Sigmoid colon (tissue), 4 donors: ENCODE measurements at regions not wholly inside any gene's neighbourhood (a gene's known extent, or its start where the extent isn't known, plus 50 kb on each side); places are given as distances from the start of the nearest gene placed in this dataset.

Experiments
- CTCF ChIP-seq, 4 experiments: fragments of 450-650 bp in 3 of 4; fragments of 200-600 bp in 1 of 4; IDR thresholded peaks; one replicate each; pipeline ENCODE4 v1.5.1; 2016 to 2019; ENCODE audit warnings: antibody characterized with exemption in 4 of 4, mild to moderate bottlenecking in 3 of 4, moderate library complexity in 2 of 4
- EP300 ChIP-seq, 4 donors: sonication (generic); formaldehyde crosslinking; IDR thresholded peaks; one replicate each; pipeline ENCODE4 v1.6.1; 2017; ENCODE audit warnings: antibody characterized with exemption in 4 of 4
- POLR2A ChIP-seq, 2 donors: fragments of 450-650 bp; IDR thresholded peaks; one replicate each; pipeline ENCODE4 v1.6.1; 2016; ENCODE audit warnings: antibody characterized with exemption in 2 of 2, mild to moderate bottlenecking in 2 of 2, moderate library complexity in 2 of 2

GRCh38 chr13:33721724-33722123 lies 96.2 kb upstream of the RFC3 start:
- TF ChIP-seq CTCF (IDR thresholded peaks at IDR 0.05): no peak
- TF ChIP-seq EP300 (IDR thresholded peaks at IDR 0.05): peak in 1 of 4 donors; percentile 62
- no peak for TF ChIP-seq POLR2A (IDR thresholded peaks at IDR 0.05)
